Breast epithelium (tissue), 3 donors: ENCODE measurements at regions not wholly inside any gene's neighbourhood (a gene's known extent, or its start where the extent isn't known, plus 50 kb on each side); places are given as distances from the start of the nearest gene placed in this dataset.

ENCODE experiments used
- POLR2A ChIP-seq: fragments of 450-650 bp; IDR thresholded peaks from one replicate; pipeline ENCODE4 v1.6.1; 2016; ENCODE audit warnings: antibody characterized with exemption, mild to moderate bottlenecking, moderate library complexity
- POLR2AphosphoS5 ChIP-seq, 3 donors: sonication (generic); formaldehyde crosslinking; IDR thresholded peaks; one replicate each; pipeline ENCODE4 v1.6.1; 2017; ENCODE audit warnings: antibody characterized with exemption in 3 of 3
- TF ChIP-seq, protein P1 (sequence below), 3 donors: fragments of 450-650 bp; IDR thresholded peaks; one replicate each; pipeline ENCODE4 v1.5.1; 2016 to 2017; ENCODE audit warnings: antibody characterized with exemption in 3 of 3, mild to moderate bottlenecking in 3 of 3, moderate library complexity in 3 of 3

- TF ChIP-seq, protein P1, sequence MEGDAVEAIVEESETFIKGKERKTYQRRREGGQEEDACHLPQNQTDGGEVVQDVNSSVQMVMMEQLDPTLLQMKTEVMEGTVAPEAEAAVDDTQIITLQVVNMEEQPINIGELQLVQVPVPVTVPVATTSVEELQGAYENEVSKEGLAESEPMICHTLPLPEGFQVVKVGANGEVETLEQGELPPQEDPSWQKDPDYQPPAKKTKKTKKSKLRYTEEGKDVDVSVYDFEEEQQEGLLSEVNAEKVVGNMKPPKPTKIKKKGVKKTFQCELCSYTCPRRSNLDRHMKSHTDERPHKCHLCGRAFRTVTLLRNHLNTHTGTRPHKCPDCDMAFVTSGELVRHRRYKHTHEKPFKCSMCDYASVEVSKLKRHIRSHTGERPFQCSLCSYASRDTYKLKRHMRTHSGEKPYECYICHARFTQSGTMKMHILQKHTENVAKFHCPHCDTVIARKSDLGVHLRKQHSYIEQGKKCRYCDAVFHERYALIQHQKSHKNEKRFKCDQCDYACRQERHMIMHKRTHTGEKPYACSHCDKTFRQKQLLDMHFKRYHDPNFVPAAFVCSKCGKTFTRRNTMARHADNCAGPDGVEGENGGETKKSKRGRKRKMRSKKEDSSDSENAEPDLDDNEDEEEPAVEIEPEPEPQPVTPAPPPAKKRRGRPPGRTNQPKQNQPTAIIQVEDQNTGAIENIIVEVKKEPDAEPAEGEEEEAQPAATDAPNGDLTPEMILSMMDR (IDR thresholded peaks at IDR 0.05): no peak
- TF ChIP-seq POLR2A (no peak), POLR2AphosphoS5 (IDR thresholded peaks at IDR 0.05) (no peak)
These were observed 169.8 kb upstream of the SPRY2 start for GRCh38 chr13:80510686-80511085.
